Neural progenitor cell (in vitro differentiated cells): ENCODE measurements at regions not wholly inside any gene's neighbourhood (a gene's known extent, or its start where the extent isn't known, plus 50 kb on each side); places are given as distances from the start of the nearest gene placed in this dataset.

Experiments used
- CTCF ChIP-seq: fragments of 200-600 bp; sonication (generic); IDR thresholded peaks from 2 replicates; pipeline ENCODE4 v1.5.1; 2017; ENCODE audit warnings: antibody characterized with exemption, mild to moderate bottlenecking
- EZH2 ChIP-seq: fragments of 200-600 bp; sonication (generic); IDR thresholded peaks from 2 replicates; pipeline ENCODE4 v1.6.1; 2017; ENCODE audit warnings: antibody characterized with exemption, mild to moderate bottlenecking, moderate library complexity
- EZH2phosphoT487 ChIP-seq: fragments of 200-600 bp; sonication (generic); IDR thresholded peaks from 2 replicates; pipeline ENCODE4 v1.6.1; 2017; ENCODE audit warnings: antibody characterized with exemption

GRCh38 chr11:25483915-25484635 lies 847.9 kb upstream of the ANO3 start:
- TF ChIP-seq EZH2phosphoT487 (no peak), CTCF (no peak), EZH2 (no peak)
